ENCODE measurements at regions not wholly inside any gene's neighbourhood (a gene's known extent, or its start where the extent isn't known, plus 50 kb on each side); places are given as distances from the start of the nearest gene placed in this dataset.

- Histone ChIP-seq H3K4me3 (no peak overlapping the region), H3K4me1 (no peaks in the 10 kb centered on the region), H3K27ac (no peak overlapping the region), H3K9me3 (no peaks in the 10 kb centered on the region), H3K27me3 (no peaks in the 10 kb centered on the region), H3K36me3 (no peaks in the 10 kb centered on the region)
- TF ChIP-seq POLR2A (IDR thresholded peaks at IDR 0.05): no peak
- TF ChIP-seq CTCF (IDR thresholded peaks at IDR 0.05): no peak
- intact Hi-C loops (cut with DNase I): no loop called here
- no peak for DNase-seq
These were observed 789.4 kb upstream of the KIF2B start for GRCh38 chr17:53033297-53033696.

GRCh38 chr17:53032861-53033271 is 789.9 kb upstream of the KIF2B start:
- Histone ChIP-seq H3K4me1 (no peaks in the 10 kb centered on the region), H3K27me3 (no peaks in the 10 kb centered on the region), H3K36me3 (no peaks in the 10 kb centered on the region), H3K27ac (no peak overlapping the region), H3K4me3 (no peak overlapping the region), H3K9me3 (no peaks in the 10 kb centered on the region)
- TF ChIP-seq POLR2A (IDR thresholded peaks at IDR 0.05) (no peak), CTCF (IDR thresholded peaks at IDR 0.05) (peak in 3 of 6 experiments; percentile 17 to 48 (median 35))
- intact Hi-C loops (cut with DNase I): no loop called here
- 0 to 34% methylated on average over 3 of the region's 3 CpGs for WGBS, 2 donors
- no peak for DNase-seq

GRCh38 chr17:53017227-53017626 is 805.5 kb upstream of the KIF2B start:
- TF ChIP-seq POLR2A (IDR thresholded peaks at IDR 0.05) (no peak), CTCF (IDR thresholded peaks at IDR 0.05) (no peak)
- intact Hi-C loops (cut with DNase I): no loop called here
- H3K36me3 ChIP-seq: no peaks in the 10 kb centered on the region
- DNase-seq: no peak
- H3K27ac ChIP-seq: no peak overlapping the region
- H3K4me1 ChIP-seq: no peaks in the 10 kb centered on the region
- no peak overlapping the region for H3K4me3 ChIP-seq
- no peaks in the 10 kb centered on the region for H3K9me3 ChIP-seq
- no peaks in the 10 kb centered on the region for H3K27me3 ChIP-seq

- Histone ChIP-seq H3K4me1 (no peaks in the 10 kb centered on the region), H3K27ac (no peak overlapping the region), H3K4me3 (no peak overlapping the region), H3K27me3 (no peaks in the 10 kb centered on the region), H3K36me3 (no peaks in the 10 kb centered on the region), H3K9me3 (no peaks in the 10 kb centered on the region)
- intact Hi-C loops (cut with DNase I): no loop called here
- TF ChIP-seq CTCF (IDR thresholded peaks at IDR 0.05): no peak
- no peak for TF ChIP-seq POLR2A (IDR thresholded peaks at IDR 0.05)
- no peak for DNase-seq
These were observed 806.6 kb upstream of the KIF2B start for GRCh38 chr17:53016085-53016484.

- Histone ChIP-seq H3K36me3 (no peaks in the 10 kb centered on the region), H3K4me3 (no peak overlapping the region), H3K9me3 (no peaks in the 10 kb centered on the region), H3K4me1 (no peaks in the 10 kb centered on the region), H3K27ac (no peak overlapping the region), H3K27me3 (no peaks in the 10 kb centered on the region)
- intact Hi-C loops (cut with DNase I): no loop called here
- 49 to 57% methylated on average over 2 of the region's 2 CpGs for WGBS, 2 donors
- no peak for DNase-seq
- TF ChIP-seq CTCF (IDR thresholded peaks at IDR 0.05) (no peak), POLR2A (IDR thresholded peaks at IDR 0.05) (no peak)
These were observed 810.4 kb upstream of the KIF2B start for GRCh38 chr17:53012364-53012763.

All from esophagus squamous epithelium (tissue), 5 donors.